ENCODE measurements at regions not wholly inside any gene's neighbourhood (a gene's known extent, or its start where the extent isn't known, plus 50 kb on each side); places are given as distances from the start of the nearest gene placed in this dataset.

DNA sequence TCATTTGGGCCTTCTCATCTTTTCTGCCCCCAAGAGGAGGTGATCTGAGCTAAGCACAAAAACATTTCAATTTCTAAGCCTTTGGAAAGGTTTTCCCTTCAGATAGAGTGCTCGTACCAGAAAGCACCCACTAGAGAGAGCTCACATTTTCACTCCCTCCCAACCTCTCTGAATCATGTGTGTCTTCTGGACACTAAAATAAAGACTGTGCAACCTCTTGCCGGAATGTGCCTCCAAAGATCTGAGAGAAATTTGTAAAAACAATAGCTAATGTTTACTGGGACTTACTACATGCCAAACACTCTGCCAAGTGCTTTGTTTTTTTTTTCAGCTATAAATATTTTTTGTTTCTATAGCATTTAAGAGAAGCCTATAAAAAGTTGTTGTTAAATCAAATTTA is 120.6 kb upstream of the LNX1 start:
- TF ChIP-seq, protein P1, sequence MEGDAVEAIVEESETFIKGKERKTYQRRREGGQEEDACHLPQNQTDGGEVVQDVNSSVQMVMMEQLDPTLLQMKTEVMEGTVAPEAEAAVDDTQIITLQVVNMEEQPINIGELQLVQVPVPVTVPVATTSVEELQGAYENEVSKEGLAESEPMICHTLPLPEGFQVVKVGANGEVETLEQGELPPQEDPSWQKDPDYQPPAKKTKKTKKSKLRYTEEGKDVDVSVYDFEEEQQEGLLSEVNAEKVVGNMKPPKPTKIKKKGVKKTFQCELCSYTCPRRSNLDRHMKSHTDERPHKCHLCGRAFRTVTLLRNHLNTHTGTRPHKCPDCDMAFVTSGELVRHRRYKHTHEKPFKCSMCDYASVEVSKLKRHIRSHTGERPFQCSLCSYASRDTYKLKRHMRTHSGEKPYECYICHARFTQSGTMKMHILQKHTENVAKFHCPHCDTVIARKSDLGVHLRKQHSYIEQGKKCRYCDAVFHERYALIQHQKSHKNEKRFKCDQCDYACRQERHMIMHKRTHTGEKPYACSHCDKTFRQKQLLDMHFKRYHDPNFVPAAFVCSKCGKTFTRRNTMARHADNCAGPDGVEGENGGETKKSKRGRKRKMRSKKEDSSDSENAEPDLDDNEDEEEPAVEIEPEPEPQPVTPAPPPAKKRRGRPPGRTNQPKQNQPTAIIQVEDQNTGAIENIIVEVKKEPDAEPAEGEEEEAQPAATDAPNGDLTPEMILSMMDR (IDR thresholded peaks at IDR 0.05): no peak
- no peak for TF ChIP-seq SIN3A (IDR thresholded peaks at IDR 0.05; ENCODE audit: borderline replicate concordance, insufficient read depth, low read depth, low read length)

Data from Panc1 (cell line).